GM12878 (cell line): ENCODE measurements at regions not wholly inside any gene's neighbourhood (a gene's known extent, or its start where the extent isn't known, plus 50 kb on each side); places are given as distances from the start of the nearest gene placed in this dataset.

Experiments
- ATAC-seq: fragments of 200-7000 bp; cut with Tn5 transposase; 3 replicates; pipeline ENCODE4 v1.9.1; 2020; ENCODE audit warnings: mild to moderate bottlenecking, moderate library complexity
- BruUV-seq: library from RNA; stranded (reverse); fragments of 400-500 nt; replicated peaks from 2 replicates; lab custom pipeline; 2021; lab: Mats Ljungman, UMichigan
- CTCF ChIA-PET: fragments of 300-600 bp; sonication (Branson Sonifier 250); formaldehyde crosslinking; extraction: SDS; loops from one replicate; lab custom pipeline; 2021; ENCODE audit warnings: inconsistent platforms; lab: Yijun Ruan, JAX
- POLR2A ChIA-PET: fragments of 350-600 bp; formaldehyde crosslinking; extraction: SDS; loops from one replicate; lab custom pipeline; 2021; ENCODE audit warnings: inconsistent platforms; lab: Charles Lee
- RAD21 ChIA-PET: fragments of 300-600 bp; sonication (Branson Sonifier 250); formaldehyde crosslinking; loops from one replicate; lab custom pipeline; 2023; ENCODE audit warnings: antibody characterized with exemption; ENCODE audit not compliant: unreplicated experiment; lab: Charles Lee
- SMC1A ChIA-PET: fragments of 300-600 bp; sonication (Branson Sonifier 250); formaldehyde crosslinking; loops from one replicate; lab custom pipeline; 2023; ENCODE audit not compliant: unreplicated experiment, uncharacterized antibody; lab: Charles Lee
- DNase-seq: peaks from one replicate; pipeline ENCODE4 v3.0.0-alpha.2; 2011; ENCODE audit warnings: low read depth, low spot score
- FAIRE-seq: peaks from 3 replicates; lab custom pipeline; 2011; peaks lifted over from hg19 to GRCh38; lab: Jason Lieb, UNC
- H2AFZ ChIP-seq: 2 replicates; pipeline ENCODE4 v1.6.0; 2011; ENCODE audit warnings: low read depth, low read length, control low read depth; ENCODE audit not compliant: control insufficient read depth
- H3K27ac ChIP-seq: 2 replicates; pipeline ENCODE4 v1.5.1; 2011; ENCODE audit warnings: control low read depth; ENCODE audit not compliant: control insufficient read depth, insufficient read depth
- H3K27me3 ChIP-seq, 2 experiments: replicated peaks in 1 of 2; 2 replicates each; pipeline versions ENCODE4 v1.6.0 to v1.6.1; 2011; ENCODE audit warnings: low read length in 1 of 2; ENCODE audit not compliant: control insufficient read depth in 2 of 2, insufficient read depth in 2 of 2
- H3K36me3 ChIP-seq, 2 experiments: 2 replicates each; pipeline ENCODE4 v1.5.1; 2011; ENCODE audit warnings: low read length in 1 of 2; ENCODE audit not compliant: control insufficient read depth in 2 of 2, insufficient read depth in 2 of 2
- H3K4me1 ChIP-seq: 2 replicates; pipeline ENCODE4 v1.6.1; 2011; ENCODE audit warnings: mild to moderate bottlenecking, low read length, moderate library complexity, mixed read lengths; ENCODE audit not compliant: control insufficient read depth, insufficient read depth
- H3K4me2 ChIP-seq: 2 replicates; pipeline ENCODE4 v1.6.0; 2011; ENCODE audit warnings: control low read depth; ENCODE audit not compliant: control insufficient read depth, insufficient read depth
- H3K4me3 ChIP-seq: fragments of 200-600 bp; sonication (generic); 2 replicates; pipeline ENCODE4 v1.5.1; 2016
- H3K79me2 ChIP-seq: 2 replicates; pipeline ENCODE4 v1.6.0; 2011; ENCODE audit warnings: low read length; ENCODE audit not compliant: control insufficient read depth, insufficient read depth
- H3K9ac ChIP-seq: 2 replicates; pipeline ENCODE4 v1.8.0; 2011; ENCODE audit warnings: low read length, control low read depth, mixed read lengths; ENCODE audit not compliant: control insufficient read depth, insufficient read depth
- H3K9me3 ChIP-seq: replicated peaks from 3 replicates; pipeline ENCODE4 v1.5.1; 2011; ENCODE audit warnings: mild to moderate bottlenecking, low read length; ENCODE audit not compliant: control insufficient read depth, insufficient read depth
- H4K20me1 ChIP-seq: 2 replicates; pipeline ENCODE4 v1.6.0; 2011; ENCODE audit not compliant: control insufficient read depth, insufficient read depth
- BHLHE40 ChIP-seq, 2 experiments: fragments of 450-650 bp in 1 of 2; IDR thresholded peaks; 2 replicates each; pipeline ENCODE4 v1.6.1; 2011 to 2017; ENCODE audit warnings: low read depth in 2 of 2, borderline replicate concordance in 1 of 2, improper control_type of control experiment in 1 of 2, low read length in 1 of 2, mild to moderate bottlenecking in 1 of 2
- E2F8 ChIP-seq: fragments of 450-650 bp; IDR thresholded peaks from 2 replicates; pipeline ENCODE4 v1.6.1; 2018; ENCODE audit warnings: mild to moderate bottlenecking, low read depth, moderate library complexity; ENCODE audit not compliant: partially characterized antibody
- HDAC2 ChIP-seq: fragments of 200-600 bp; sonication (generic); IDR thresholded peaks from 2 replicates; pipeline ENCODE4 v1.6.1; 2017
- LARP7 ChIP-seq: fragments of 450-650 bp; IDR thresholded peaks from 2 replicates; pipeline ENCODE4 v1.6.1; 2017; ENCODE audit warnings: mild to moderate bottlenecking
- RB1 ChIP-seq: fragments of 450-650 bp; formaldehyde crosslinking; IDR thresholded peaks from 2 replicates; pipeline ENCODE4 v1.6.1; 2017; ENCODE audit warnings: mild to moderate bottlenecking, borderline replicate concordance
- TBL1XR1 ChIP-seq: IDR thresholded peaks from 2 replicates; pipeline ENCODE4 v1.6.1; 2012; ENCODE audit warnings: low read depth, low read length, improper control_type of control experiment
- ZNF207 ChIP-seq: fragments of 450-650 bp; IDR thresholded peaks from 2 replicates; pipeline ENCODE4 v1.6.1; 2014; ENCODE audit warnings: antibody characterized with exemption, mild to moderate bottlenecking, borderline replicate concordance
- WGBS: methylation state at CpG from one replicate; pipeline ENCODE4 v1.1.6; 2016; ENCODE audit warnings: low lambda C conversion rate; ENCODE audit not compliant: insufficient replicate concordance, insufficient coverage; ENCODE audit errors: missing lambda C conversion rate; 5-methylcytosine and 5-hydroxymethylcytosine counted together
- in situ Hi-C: fragments of 300-500 bp; cut with MboI; formaldehyde crosslinking; loops from 9 replicates; pipeline ENCODE4 v1.14.3; 2018; ENCODE audit warnings: mixed read lengths
- intact Hi-C: fragments of 100-400 bp; cut with micrococcal nuclease; formaldehyde crosslinking; loops from one replicate; pipeline ENCODE4 v1.14.2; 2022; ENCODE audit not compliant: unreplicated experiment

DNA sequence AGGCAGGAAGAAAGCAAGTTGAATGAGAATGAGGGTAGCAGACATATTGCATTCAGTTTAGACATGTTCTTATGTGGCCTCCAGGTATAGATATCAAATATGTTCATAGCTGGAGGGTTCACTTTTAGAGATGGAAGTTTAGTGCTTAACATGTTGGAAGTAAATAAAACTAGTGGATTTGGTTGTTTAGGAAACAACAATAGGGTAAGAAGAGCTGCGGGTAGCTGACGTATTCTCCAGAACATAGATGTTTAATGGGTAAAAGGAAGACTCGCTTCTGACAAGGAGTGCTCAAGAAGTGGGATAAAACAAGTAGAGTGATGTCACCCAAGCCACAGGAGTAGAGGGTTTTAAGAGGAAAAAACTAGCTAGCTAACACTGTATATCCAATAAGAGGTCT, 128.4 kb upstream of the COL21A1 start (continued):
- TF ChIP-seq BHLHE40 (IDR thresholded peaks at IDR 0.05; ENCODE audit: borderline replicate concordance in 1 of 2, low read depth in 2 of 2, low read length in 1 of 2) (no peak), HDAC2 (no peak), LARP7 (no peak), ZNF207 (no peak), RB1 (no peak), TBL1XR1 (no peak)

- H3K79me2 ChIP-seq = no peaks in the 10 kb centered on the region
- ChIA-PET POLR2A (no interaction called here), SMC1A (no interaction called here), RAD21 (no interaction called here), CTCF (no interaction called here)
- no peaks in the 10 kb centered on the region for H3K36me3 ChIP-seq
- H3K27me3 ChIP-seq = no peaks in the 10 kb centered on the region
- H3K9ac ChIP-seq = no peak overlapping the region
- H3K4me2 ChIP-seq = no peak overlapping the region
- H3K4me3 ChIP-seq = no peak overlapping the region
- no peaks in the 10 kb centered on the region; the same call in 2 of the 3 replicates for H3K9me3 ChIP-seq
- no peak overlapping the region for H2AFZ ChIP-seq
- no peak for DNase-seq
- FAIRE-seq = no peak
- H3K4me1 ChIP-seq = peaks cover 11% of the 10 kb centered on the region
- ATAC-seq = no peak
- intact Hi-C loops = no loop called here
- H3K27ac ChIP-seq = no peak overlapping the region
- no peaks in the 10 kb centered on the region for H4K20me1 ChIP-seq
- in situ Hi-C loops = no loop called here
- 65% methylated on average over 4 of the region's 4 CpGs for WGBS
- no peak for TF ChIP-seq E2F8
- TF ChIP-seq, all 136 proteins: peak for 0
- no TSS peak for BruUV-seq
These were observed 127.5 kb upstream of the COL21A1 start for GRCh38 chr6:56374841-56375369.
